ENCODE measurements at regions not wholly inside any gene's neighbourhood (a gene's known extent, or its start where the extent isn't known, plus 50 kb on each side); places are given as distances from the start of the nearest gene placed in this dataset.

- TF ChIP-seq CTCF (IDR thresholded peaks at IDR 0.05) (no peak), CBFB (CRISPR knock-in tag; IDR thresholded peaks at IDR 0.05; ENCODE audit: low read depth) (no peak), TEAD1 (CRISPR knock-in tag; IDR thresholded peaks at IDR 0.05) (no peak), ATF1 (CRISPR knock-in tag; IDR thresholded peaks at IDR 0.05) (no peak), TEAD4 (CRISPR knock-in tag; IDR thresholded peaks at IDR 0.05) (no peak), FOXK1 (CRISPR knock-in tag; IDR thresholded peaks at IDR 0.05) (no peak), MAX (CRISPR knock-in tag; IDR thresholded peaks at IDR 0.05) (no peak), HMGA2 (CRISPR knock-in tag; IDR thresholded peaks at IDR 0.05) (no peak), NFE2L1 (CRISPR knock-in tag; IDR thresholded peaks at IDR 0.05) (no peak)
These were observed 1020.1 kb downstream of the NXPH1 start for GRCh38 chr7:9453521-9453920.

All from WTC11 (cell line).